ENCODE measurements at regions not wholly inside any gene's neighbourhood (a gene's known extent, or its start where the extent isn't known, plus 50 kb on each side); places are given as distances from the start of the nearest gene placed in this dataset.
"Not testable (repeated sequence)": the region's sequence is repeated elsewhere in the genome, so short reads cannot be mapped to it uniquely, and the experiment has no call there.

GRCh38 chr1:147062956-147063355 is 109.3 kb downstream of the PRKAB2 start:
- no peak for DNase-seq

GRCh38 chr1:147061880-147062279 is 110.4 kb downstream of the PRKAB2 start:
- DNase-seq = not testable (repeated sequence)

GRCh38 chr1:147053269-147053668 is 115.1 kb downstream of the NBPF12 start:
- no peak for DNase-seq

GRCh38 chr1:147052677-147053076 is 114.6 kb downstream of the NBPF12 start:
- DNase-seq = no peak

GRCh38 chr1:147052143-147052542 is 114.0 kb downstream of the NBPF12 start:
- DNase-seq = no peak

GRCh38 chr1:147051136-147051535 is 113.0 kb downstream of the NBPF12 start:
- DNase-seq = no peak

- no peak for DNase-seq
These were observed 112.5 kb downstream of the NBPF12 start for GRCh38 chr1:147050654-147051053.

- DNase-seq = not testable (repeated sequence)
These were observed 108.8 kb downstream of the NBPF12 start for GRCh38 chr1:147046863-147047394.

GRCh38 chr1:147046189-147046862 is 108.2 kb downstream of the NBPF12 start:
- DNase-seq = no peak
